PFSK-1 (cell line): ENCODE measurements at regions not wholly inside any gene's neighbourhood (a gene's known extent, or its start where the extent isn't known, plus 50 kb on each side); places are given as distances from the start of the nearest gene placed in this dataset.

Experiments used
- FOXP2 ChIP-seq: optimal IDR thresholded peaks from 2 replicates; pipeline ENCODE3; 2011; ENCODE audit warnings: borderline replicate concordance, control low read depth, inconsistent platforms; ENCODE audit not compliant: insufficient read depth; ENCODE audit errors: extremely low read length, extremely low read depth
- POLR2AphosphoS5 ChIP-seq: IDR thresholded peaks from 2 replicates; pipeline ENCODE4 v1.6.1; 2012; ENCODE audit warnings: low read depth, mild to moderate bottlenecking, control low read depth, low read length, moderate library complexity
- REST ChIP-seq, 2 experiments: IDR thresholded peaks; 2 replicates each; pipeline versions ENCODE4 v1.6.1 to v1.8.0; 2011 to 2012; ENCODE audit warnings: low read depth in 2 of 2, low read length in 2 of 2, control low read depth in 1 of 2, inconsistent platforms in 1 of 2, mild to moderate bottlenecking in 1 of 2, moderate library complexity in 1 of 2; ENCODE audit not compliant: insufficient read depth in 1 of 2
- SIN3A ChIP-seq: IDR thresholded peaks from 2 replicates; pipeline ENCODE4 v1.6.1; 2012; ENCODE audit warnings: mild to moderate bottlenecking, low read length, moderate library complexity, borderline replicate concordance; ENCODE audit not compliant: insufficient read depth
- TAF1 ChIP-seq: IDR thresholded peaks from 2 replicates; pipeline ENCODE4 v1.6.1; 2012; ENCODE audit warnings: low read length, control low read depth, borderline replicate concordance; ENCODE audit not compliant: insufficient read depth

- no peak for TF ChIP-seq POLR2AphosphoS5
- TF ChIP-seq REST (IDR thresholded peaks at IDR 0.05; ENCODE audit: insufficient read depth in 1 of 2, low read depth in 2 of 2, low read length in 2 of 2): no peak
- TF ChIP-seq SIN3A: no peak
- TF ChIP-seq TAF1: no peak
- no peak for TF ChIP-seq FOXP2
Observed at GRCh38 chr12:93223440-93224426, 154.0 kb upstream of the NUDT4 start.
